Testis (tissue), 2 donors: ENCODE measurements at regions not wholly inside any gene's neighbourhood (a gene's known extent, or its start where the extent isn't known, plus 50 kb on each side); places are given as distances from the start of the nearest gene placed in this dataset.

Experiments used
- POLR2A ChIP-seq: fragments of 450-650 bp; IDR thresholded peaks from one replicate; pipeline ENCODE4 v1.6.1; 2017; ENCODE audit warnings: antibody characterized with exemption, mild to moderate bottlenecking, moderate library complexity
- TF ChIP-seq, protein P1 (sequence below), 3 experiments: fragments of 450-650 bp in 2 of 3; fragments of 200-600 bp in 1 of 3; sonication (generic) in 1 of 3; IDR thresholded peaks; one replicate each; pipeline ENCODE4 v1.5.1; 2016 to 2019; ENCODE audit warnings: antibody characterized with exemption in 3 of 3, mild to moderate bottlenecking in 2 of 3, moderate library complexity in 1 of 3

GRCh38 chr21:41651406-41651805 is 115.4 kb downstream of the RIPK4 start:
- TF ChIP-seq, protein P1, sequence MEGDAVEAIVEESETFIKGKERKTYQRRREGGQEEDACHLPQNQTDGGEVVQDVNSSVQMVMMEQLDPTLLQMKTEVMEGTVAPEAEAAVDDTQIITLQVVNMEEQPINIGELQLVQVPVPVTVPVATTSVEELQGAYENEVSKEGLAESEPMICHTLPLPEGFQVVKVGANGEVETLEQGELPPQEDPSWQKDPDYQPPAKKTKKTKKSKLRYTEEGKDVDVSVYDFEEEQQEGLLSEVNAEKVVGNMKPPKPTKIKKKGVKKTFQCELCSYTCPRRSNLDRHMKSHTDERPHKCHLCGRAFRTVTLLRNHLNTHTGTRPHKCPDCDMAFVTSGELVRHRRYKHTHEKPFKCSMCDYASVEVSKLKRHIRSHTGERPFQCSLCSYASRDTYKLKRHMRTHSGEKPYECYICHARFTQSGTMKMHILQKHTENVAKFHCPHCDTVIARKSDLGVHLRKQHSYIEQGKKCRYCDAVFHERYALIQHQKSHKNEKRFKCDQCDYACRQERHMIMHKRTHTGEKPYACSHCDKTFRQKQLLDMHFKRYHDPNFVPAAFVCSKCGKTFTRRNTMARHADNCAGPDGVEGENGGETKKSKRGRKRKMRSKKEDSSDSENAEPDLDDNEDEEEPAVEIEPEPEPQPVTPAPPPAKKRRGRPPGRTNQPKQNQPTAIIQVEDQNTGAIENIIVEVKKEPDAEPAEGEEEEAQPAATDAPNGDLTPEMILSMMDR (IDR thresholded peaks at IDR 0.05): no peak
- no peak for TF ChIP-seq POLR2A
